Stomach (tissue), 8 donors: ENCODE measurements at regions not wholly inside any gene's neighbourhood (a gene's known extent, or its start where the extent isn't known, plus 50 kb on each side); places are given as distances from the start of the nearest gene placed in this dataset.

ENCODE experiments used
- DNase-seq, 2 donors: peaks; one replicate each; pipeline versions ENCODE4 v3.0.0 to v3.0.0-alpha.2; 2013 to 2019
- H3K27ac ChIP-seq, 5 donors: fragments of 200-600 bp in 4 of 5; sonication (generic) in 4 of 5; one replicate each; pipeline ENCODE4 v1.5.1; 2013 to 2019; ENCODE audit warnings: mild to moderate bottlenecking in 1 of 5, moderate library complexity in 1 of 5
- H3K27me3 ChIP-seq, 3 donors: fragments of 200-600 bp; sonication (generic); one replicate each; pipeline ENCODE4 v1.5.1; 2017 to 2019; ENCODE audit warnings: mixed run types in 1 of 3
- H3K36me3 ChIP-seq, 4 donors: fragments of 200-600 bp; sonication (generic); 1 replicate in 3 of 4; 2 replicates in 1 of 4; pipeline ENCODE4 v1.5.1; 2016 to 2019
- H3K4me1 ChIP-seq, 4 donors: fragments of 200-600 bp; sonication (generic); one replicate each; pipeline ENCODE4 v1.5.1; 2016 to 2019
- H3K4me3 ChIP-seq, 4 donors: fragments of 200-600 bp; sonication (generic) in 3 of 4; one replicate each; pipeline ENCODE4 v1.5.1; 2016 to 2019; ENCODE audit warnings: mild to moderate bottlenecking in 1 of 4
- H3K9me3 ChIP-seq, 4 donors: fragments of 200-600 bp; sonication (generic); one replicate each; pipeline ENCODE4 v1.5.1; 2016 to 2019
- CTCF ChIP-seq, 7 experiments: fragments of 450-650 bp in 4 of 7; fragments of 200-600 bp in 3 of 7; sonication (generic) in 3 of 7; IDR thresholded peaks; one replicate each; pipeline ENCODE4 v1.5.1; 2016 to 2019; ENCODE audit warnings: antibody characterized with exemption in 7 of 7, control low read depth in 2 of 7, mild to moderate bottlenecking in 1 of 7
- EP300 ChIP-seq: sonication (generic); formaldehyde crosslinking; IDR thresholded peaks from one replicate; pipeline ENCODE4 v1.6.1; 2017; ENCODE audit warnings: antibody characterized with exemption
- POLR2A ChIP-seq, 4 donors: fragments of 450-650 bp; IDR thresholded peaks; one replicate each; pipeline ENCODE4 v1.6.1; 2016; ENCODE audit warnings: antibody characterized with exemption in 4 of 4, control low read depth in 2 of 4, mild to moderate bottlenecking in 1 of 4, moderate library complexity in 1 of 4
- POLR2AphosphoS5 ChIP-seq, 3 donors: sonication (generic); formaldehyde crosslinking; IDR thresholded peaks; one replicate each; pipeline ENCODE4 v1.6.1; 2016; ENCODE audit warnings: antibody characterized with exemption in 3 of 3
- WGBS, 5 donors: extraction: QIAGEN DNeasy Blood & Tissue Kit in 3 of 5; methylation state at CpG; one replicate each; pipeline versions ENCODE4 v1.1.5 to v1.1.7; 2013 to 2018; 5-methylcytosine and 5-hydroxymethylcytosine counted together
- intact Hi-C: fragments of 100-400 bp; cut with DNase I; formaldehyde crosslinking; loops from one replicate; pipeline ENCODE4 v1.15.1; 2023; ENCODE audit warnings: low total_unique reads
- donor health status: healthy with polysubstance abuse.
- donor health status: Bipolar disorder and iron deficiency.
- donor health status: healthy.

- Histone ChIP-seq H3K36me3 (no peaks in the 10 kb centered on the region), H3K9me3 (no peaks in the 10 kb centered on the region), H3K27me3 (peaks cover 0 to 12% (median 0%) of the 10 kb centered on the region in 3 donors), H3K4me1 (peaks cover 6 to 10% (median 8%) of the 10 kb centered on the region in 4 donors), H3K4me3 (no peak overlapping the region), H3K27ac (no peak overlapping the region)
- WGBS, 5 donors: 82 to 89% (median 86%) methylated on average over 7 of the region's 7 CpGs
- DNase-seq: no peak
- TF ChIP-seq POLR2A (IDR thresholded peaks at IDR 0.05) (no peak), CTCF (IDR thresholded peaks at IDR 0.05) (no peak), POLR2AphosphoS5 (IDR thresholded peaks at IDR 0.05) (no peak), EP300 (no peak)
- intact Hi-C loops: loop anchor here (10.0 kb wide), 1 partner anchor 403 kb away; no protein-coding TSS in a partner anchor
These were observed 78.3 kb downstream of the GSC start for GRCh38 chr14:94691660-94692034.

- WGBS, 5 donors: 89 to 91% (median 91%) methylated on average over 31 of the region's 31 CpGs
- intact Hi-C loops: loop anchor here (10.0 kb wide), 1 partner anchor 404 kb away; no protein-coding TSS in a partner anchor
- H3K27me3 ChIP-seq: peaks cover 0 to 17% (median 0%) of the 10 kb centered on the region in 3 donors
- H3K36me3 ChIP-seq: no peaks in the 10 kb centered on the region
- peaks cover 6 to 10% (median 8%) of the 10 kb centered on the region in 4 donors for H3K4me1 ChIP-seq
- no peak for TF ChIP-seq CTCF (IDR thresholded peaks at IDR 0.05)
- TF ChIP-seq POLR2A (IDR thresholded peaks at IDR 0.05): no peak
- TF ChIP-seq POLR2AphosphoS5 (IDR thresholded peaks at IDR 0.05): no peak
- TF ChIP-seq EP300: no peak
- H3K27ac ChIP-seq: no peak overlapping the region
- no peak for DNase-seq
- H3K4me3 ChIP-seq: no peak overlapping the region
- no peaks in the 10 kb centered on the region for H3K9me3 ChIP-seq
These were observed 78.8 kb downstream of the GSC start for GRCh38 chr14:94690896-94691659.

- Histone ChIP-seq H3K36me3 (no peaks in the 10 kb centered on the region), H3K9me3 (no peaks in the 10 kb centered on the region), H3K27ac (no peak overlapping the region), H3K27me3 (peaks cover 0 to 20% (median 0%) of the 10 kb centered on the region in 3 donors), H3K4me3 (no peak overlapping the region), H3K4me1 (peaks cover 6 to 10% (median 8%) of the 10 kb centered on the region in 4 donors)
- WGBS, 5 donors: 82 to 85% (median 84%) methylated on average over 12 to 14 of the region's 14 CpGs
- intact Hi-C loops: loop anchor here (10.0 kb wide), 1 partner anchor 404 kb away; no protein-coding TSS in a partner anchor
- no peak for DNase-seq
- TF ChIP-seq EP300 (no peak), CTCF (IDR thresholded peaks at IDR 0.05) (no peak)
These were observed 78.3 kb downstream of the SERPINA3 start for GRCh38 chr14:94690486-94690885.

- H3K4me3 ChIP-seq: no peak overlapping the region
These were observed 77.8 kb downstream of the SERPINA3 start for GRCh38 chr14:94689985-94690400.

More at GRCh38 chr14:94689985-94690400, 77.8 kb downstream of the SERPINA3 start:
- Histone ChIP-seq H3K36me3 (no peaks in the 10 kb centered on the region), H3K27ac (no peak overlapping the region), H3K9me3 (no peaks in the 10 kb centered on the region), H3K27me3 (peaks cover 0 to 20% (median 0%) of the 10 kb centered on the region in 3 donors), H3K4me1 (peaks cover 6 to 10% (median 8%) of the 10 kb centered on the region in 4 donors)
- no peak for DNase-seq
- WGBS, 5 donors: 66 to 78% (median 70%) methylated on average over 14 to 18 of the region's 18 CpGs
- intact Hi-C loops: loop anchor here (10.0 kb wide), 2 partner anchors 405 to 745 kb away; no protein-coding TSS in a partner anchor
- TF ChIP-seq POLR2AphosphoS5 (IDR thresholded peaks at IDR 0.05): no peak
- TF ChIP-seq POLR2A (IDR thresholded peaks at IDR 0.05): no peak
